NCI-H524 (cell line): ENCODE measurements at regions not wholly inside any gene's neighbourhood (a gene's known extent, or its start where the extent isn't known, plus 50 kb on each side); places are given as distances from the start of the nearest gene placed in this dataset.

Source experiments
- DNase-seq, 2 experiments: peaks; one replicate each; lab custom pipeline; 2025; lab: John Stamatoyannopoulos, UW

GRCh38 chr1:239212811-239213220 lies 173.6 kb upstream of the CHRM3 start:
- DNase-seq, result no peak

GRCh38 chr1:239209591-239209990 lies 176.8 kb upstream of the CHRM3 start:
- no peak for DNase-seq

GRCh38 chr1:239204401-239204800 lies 182.0 kb upstream of the CHRM3 start:
- DNase-seq, result no peak

GRCh38 chr1:239197871-239198270 lies 188.5 kb upstream of the CHRM3 start:
- no peak for DNase-seq

- no peak for DNase-seq
These were observed 196.3 kb upstream of the CHRM3 start for GRCh38 chr1:239189998-239190512.

- no peak for DNase-seq
These were observed 199.9 kb upstream of the CHRM3 start for GRCh38 chr1:239186487-239186886.

- DNase-seq, result no peak
These were observed 201.1 kb upstream of the CHRM3 start for GRCh38 chr1:239185245-239185619.

GRCh38 chr1:239184561-239185244 lies 201.7 kb upstream of the CHRM3 start:
- DNase-seq, result no peak

GRCh38 chr1:239178961-239179360 lies 207.4 kb upstream of the CHRM3 start:
- DNase-seq, result no peak

GRCh38 chr1:239174880-239175279 lies 211.5 kb upstream of the CHRM3 start:
- no peak for DNase-seq

GRCh38 chr1:239170828-239171227 lies 215.5 kb upstream of the CHRM3 start:
- DNase-seq, result no peak

- DNase-seq, result no peak
These were observed 217.1 kb upstream of the CHRM3 start for GRCh38 chr1:239169276-239169675.

GRCh38 chr1:239164451-239165180 lies 221.8 kb upstream of the CHRM3 start:
- DNase-seq, result no peak

- no peak for DNase-seq
These were observed 230.8 kb upstream of the CHRM3 start for GRCh38 chr1:239155466-239156091.

GRCh38 chr1:239151937-239152336 lies 234.4 kb upstream of the CHRM3 start:
- DNase-seq, result no peak

GRCh38 chr1:239140968-239141367 lies 245.4 kb upstream of the CHRM3 start:
- DNase-seq, result no peak

GRCh38 chr1:239139801-239140200 lies 246.6 kb upstream of the CHRM3 start:
- DNase-seq, result no peak

- DNase-seq, result peak in 1 of 2 experiments; percentile 4
These were observed 257.8 kb upstream of the CHRM3 start for GRCh38 chr1:239128541-239128940.

GRCh38 chr1:239126884-239127283 lies 259.5 kb upstream of the CHRM3 start:
- DNase-seq, result no peak

GRCh38 chr1:239125893-239126292 lies 260.5 kb upstream of the CHRM3 start:
- DNase-seq, result no peak

- no peak for DNase-seq
These were observed 261.3 kb upstream of the CHRM3 start for GRCh38 chr1:239125027-239125426.

GRCh38 chr1:239123260-239123659 lies 263.1 kb upstream of the CHRM3 start:
- DNase-seq, result no peak
